DOHH2 (cell line): ENCODE measurements at regions not wholly inside any gene's neighbourhood (a gene's known extent, or its start where the extent isn't known, plus 50 kb on each side); places are given as distances from the start of the nearest gene placed in this dataset.

ENCODE experiments used
- EZH2phosphoT487 ChIP-seq: fragments of 200-600 bp; sonication (generic); IDR thresholded peaks from 2 replicates; pipeline ENCODE4 v1.6.1; 2017; ENCODE audit warnings: borderline replicate concordance, mild to moderate bottlenecking, antibody characterized with exemption, low read length, moderate library complexity, mixed read lengths
- TF ChIP-seq, protein P1 (sequence below): fragments of 200-600 bp; sonication (generic); IDR thresholded peaks from one replicate; pipeline ENCODE4 v1.5.1; 2014; ENCODE audit warnings: antibody characterized with exemption, mild to moderate bottlenecking, low read depth, low read length; ENCODE audit not compliant: poor library complexity, severe bottlenecking

DNA sequence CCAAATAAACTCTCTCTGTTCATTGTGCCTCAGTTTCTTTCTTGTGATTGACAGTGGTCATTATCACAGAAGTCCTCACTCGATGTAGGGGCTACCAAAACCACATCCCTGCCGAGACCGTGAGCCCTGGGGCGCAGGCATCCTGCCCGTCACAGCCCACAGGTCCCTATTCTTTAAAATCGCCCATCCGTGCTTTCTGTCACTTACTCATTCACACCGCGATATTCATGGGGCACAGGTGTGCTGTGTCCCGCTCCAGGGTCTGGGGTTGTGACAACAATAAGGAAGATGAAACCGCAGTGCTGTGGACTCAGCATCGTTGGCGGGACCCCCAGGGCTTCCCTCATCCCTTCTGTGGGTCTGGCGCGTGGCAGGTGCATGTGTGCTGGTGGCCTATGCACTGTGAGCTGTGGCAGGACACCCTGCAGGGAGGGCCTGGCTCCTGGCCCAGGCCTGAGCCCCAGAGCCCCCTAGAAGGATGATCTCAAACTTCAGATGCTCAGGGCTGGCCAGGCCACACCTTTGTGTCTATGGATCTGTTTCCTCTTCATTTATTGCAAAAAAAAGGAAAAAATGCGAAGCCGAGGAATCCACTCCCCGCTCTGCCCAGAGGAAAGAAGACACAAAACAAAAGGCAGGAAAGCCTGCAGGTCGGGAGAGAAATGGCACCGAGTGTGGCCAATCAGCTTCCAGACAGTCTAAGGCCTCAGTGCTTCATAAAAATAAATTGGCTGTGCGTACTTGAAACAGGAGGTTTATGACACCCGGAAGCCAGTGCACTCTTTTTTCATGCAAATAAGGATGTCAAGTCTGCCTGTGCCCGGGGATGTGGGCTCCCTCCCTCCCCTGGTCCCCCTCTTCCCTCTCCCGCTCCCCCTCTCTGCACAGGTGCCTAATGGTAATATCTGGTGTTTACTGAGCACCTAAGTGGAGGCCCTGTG, 109.5 kb upstream of the ADRA2C start:
- TF ChIP-seq, protein P1, sequence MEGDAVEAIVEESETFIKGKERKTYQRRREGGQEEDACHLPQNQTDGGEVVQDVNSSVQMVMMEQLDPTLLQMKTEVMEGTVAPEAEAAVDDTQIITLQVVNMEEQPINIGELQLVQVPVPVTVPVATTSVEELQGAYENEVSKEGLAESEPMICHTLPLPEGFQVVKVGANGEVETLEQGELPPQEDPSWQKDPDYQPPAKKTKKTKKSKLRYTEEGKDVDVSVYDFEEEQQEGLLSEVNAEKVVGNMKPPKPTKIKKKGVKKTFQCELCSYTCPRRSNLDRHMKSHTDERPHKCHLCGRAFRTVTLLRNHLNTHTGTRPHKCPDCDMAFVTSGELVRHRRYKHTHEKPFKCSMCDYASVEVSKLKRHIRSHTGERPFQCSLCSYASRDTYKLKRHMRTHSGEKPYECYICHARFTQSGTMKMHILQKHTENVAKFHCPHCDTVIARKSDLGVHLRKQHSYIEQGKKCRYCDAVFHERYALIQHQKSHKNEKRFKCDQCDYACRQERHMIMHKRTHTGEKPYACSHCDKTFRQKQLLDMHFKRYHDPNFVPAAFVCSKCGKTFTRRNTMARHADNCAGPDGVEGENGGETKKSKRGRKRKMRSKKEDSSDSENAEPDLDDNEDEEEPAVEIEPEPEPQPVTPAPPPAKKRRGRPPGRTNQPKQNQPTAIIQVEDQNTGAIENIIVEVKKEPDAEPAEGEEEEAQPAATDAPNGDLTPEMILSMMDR: no peak
- TF ChIP-seq EZH2phosphoT487: no peak
